RWPE2 (cell line): ENCODE measurements at regions not wholly inside any gene's neighbourhood (a gene's known extent, or its start where the extent isn't known, plus 50 kb on each side); places are given as distances from the start of the nearest gene placed in this dataset.

Experiments
- ATAC-seq: fragments of 200-7000 bp; cut with Tn5 transposase; 3 replicates; pipeline ENCODE4 v1.9.1; 2021; ENCODE audit warnings: low read depth
- DNase-seq: peaks from one replicate; pipeline ENCODE4 v3.0.0-alpha.2; 2020; ENCODE audit warnings: low spot score
- H3K27ac ChIP-seq: fragments of 450-650 bp; 2 replicates; pipeline ENCODE4 v1.5.1; 2017; ENCODE audit warnings: mild to moderate bottlenecking; ENCODE audit not compliant: poor library complexity, severe bottlenecking
- H3K27me3 ChIP-seq: fragments of 250-450 bp; sonication (Bioruptor Pico); 2 replicates; pipeline ENCODE4 v1.5.1; 2021; ENCODE audit warnings: mild to moderate bottlenecking, moderate library complexity; ENCODE audit not compliant: insufficient read depth, poor library complexity, severe bottlenecking
- H3K36me3 ChIP-seq: fragments of 250-450 bp; sonication (Bioruptor Pico); 2 replicates; pipeline ENCODE4 v1.5.1; 2020; ENCODE audit warnings: low read depth, mild to moderate bottlenecking, moderate library complexity
- H3K4me1 ChIP-seq: fragments of 250-450 bp; sonication (Bioruptor Pico); 2 replicates; pipeline ENCODE4 v1.5.1; 2021; ENCODE audit warnings: mild to moderate bottlenecking, moderate library complexity; ENCODE audit not compliant: insufficient read depth, poor library complexity, severe bottlenecking
- H3K4me3 ChIP-seq: fragments of 250-450 bp; sonication (Bioruptor Pico); 2 replicates; pipeline ENCODE4 v1.5.1; 2021; ENCODE audit warnings: mild to moderate bottlenecking, moderate library complexity; ENCODE audit not compliant: severe bottlenecking
- H3K9me3 ChIP-seq: fragments of 250-450 bp; sonication (Bioruptor Pico); 2 replicates; pipeline ENCODE4 v1.5.1; 2021; ENCODE audit warnings: mild to moderate bottlenecking, moderate library complexity; ENCODE audit not compliant: severe bottlenecking
- CTCF ChIP-seq: fragments of 450-650 bp; IDR thresholded peaks from one replicate; pipeline ENCODE4 v1.5.1; 2017; ENCODE audit warnings: mild to moderate bottlenecking, moderate library complexity; ENCODE audit not compliant: poor library complexity, severe bottlenecking

GRCh38 chr20:24776755-24777271 lies 172.3 kb upstream of the CST7 start:
- Histone ChIP-seq H3K9me3 (no peaks in the 10 kb centered on the region), H3K4me3 (no peak overlapping the region), H3K4me1 (peaks cover 23% of the 10 kb centered on the region), H3K27me3 (no peaks in the 10 kb centered on the region), H3K27ac (no peak overlapping the region), H3K36me3 (no peaks in the 10 kb centered on the region)
- no peak for ATAC-seq
- TF ChIP-seq CTCF: no peak
- DNase-seq: peak; percentile 23

- ATAC-seq (no peak), DNase-seq (peak; percentile 19)
- H3K9me3 ChIP-seq: no peaks in the 10 kb centered on the region
- H3K27ac ChIP-seq: no peak overlapping the region
- peaks cover 23% of the 10 kb centered on the region for H3K4me1 ChIP-seq
- TF ChIP-seq CTCF: no peak
- no peaks in the 10 kb centered on the region for H3K27me3 ChIP-seq
- no peaks in the 10 kb centered on the region for H3K36me3 ChIP-seq
- no peak overlapping the region for H3K4me3 ChIP-seq
Observed at GRCh38 chr20:24777746-24778145, 171.3 kb upstream of the CST7 start.

- H3K4me1 ChIP-seq: peaks cover 18% of the 10 kb centered on the region
- no peak for TF ChIP-seq CTCF
- H3K27me3 ChIP-seq: no peaks in the 10 kb centered on the region
- DNase-seq (peak; percentile 37), ATAC-seq (no peak)
- H3K4me3 ChIP-seq: no peak overlapping the region
- H3K36me3 ChIP-seq: no peaks in the 10 kb centered on the region
- no peak overlapping the region for H3K27ac ChIP-seq
- H3K9me3 ChIP-seq: no peaks in the 10 kb centered on the region
Observed at GRCh38 chr20:24778585-24779031, 170.5 kb upstream of the CST7 start.

- no peaks in the 10 kb centered on the region for H3K9me3 ChIP-seq
- no peaks in the 10 kb centered on the region for H3K27me3 ChIP-seq
- ATAC-seq (no peak), DNase-seq (peak; percentile 12)
- no peak overlapping the region for H3K27ac ChIP-seq
- no peak for TF ChIP-seq CTCF
- no peaks in the 10 kb centered on the region for H3K36me3 ChIP-seq
- peaks cover 13% of the 10 kb centered on the region for H3K4me1 ChIP-seq
- no peak overlapping the region for H3K4me3 ChIP-seq
Observed at GRCh38 chr20:24779131-24779530, 169.9 kb upstream of the CST7 start.

- Histone ChIP-seq H3K27me3 (no peaks in the 10 kb centered on the region), H3K27ac (no peak overlapping the region), H3K36me3 (no peaks in the 10 kb centered on the region), H3K4me3 (no peak overlapping the region), H3K9me3 (no peaks in the 10 kb centered on the region), H3K4me1 (peaks cover 10% of the 10 kb centered on the region)
- no peak for ATAC-seq
- no peak for TF ChIP-seq CTCF
- DNase-seq: peak; percentile 21
Observed at GRCh38 chr20:24779946-24780345, 169.1 kb upstream of the CST7 start.
